GM21423 (cell line): ENCODE measurements at regions not wholly inside any gene's neighbourhood (a gene's known extent, or its start where the extent isn't known, plus 50 kb on each side); places are given as distances from the start of the nearest gene placed in this dataset.
"Not testable (repeated sequence)": the region's sequence is repeated elsewhere in the genome, so short reads cannot be mapped to it uniquely, and the experiment has no call there.

ENCODE experiments used
- ATAC-seq: cut with Tn5 transposase; IDR thresholded peaks from one replicate; pipeline ENCODE4 v1.9.1; 2021; ENCODE audit warnings: mild to moderate bottlenecking, moderate library complexity; ENCODE audit not compliant: unreplicated experiment

DNA sequence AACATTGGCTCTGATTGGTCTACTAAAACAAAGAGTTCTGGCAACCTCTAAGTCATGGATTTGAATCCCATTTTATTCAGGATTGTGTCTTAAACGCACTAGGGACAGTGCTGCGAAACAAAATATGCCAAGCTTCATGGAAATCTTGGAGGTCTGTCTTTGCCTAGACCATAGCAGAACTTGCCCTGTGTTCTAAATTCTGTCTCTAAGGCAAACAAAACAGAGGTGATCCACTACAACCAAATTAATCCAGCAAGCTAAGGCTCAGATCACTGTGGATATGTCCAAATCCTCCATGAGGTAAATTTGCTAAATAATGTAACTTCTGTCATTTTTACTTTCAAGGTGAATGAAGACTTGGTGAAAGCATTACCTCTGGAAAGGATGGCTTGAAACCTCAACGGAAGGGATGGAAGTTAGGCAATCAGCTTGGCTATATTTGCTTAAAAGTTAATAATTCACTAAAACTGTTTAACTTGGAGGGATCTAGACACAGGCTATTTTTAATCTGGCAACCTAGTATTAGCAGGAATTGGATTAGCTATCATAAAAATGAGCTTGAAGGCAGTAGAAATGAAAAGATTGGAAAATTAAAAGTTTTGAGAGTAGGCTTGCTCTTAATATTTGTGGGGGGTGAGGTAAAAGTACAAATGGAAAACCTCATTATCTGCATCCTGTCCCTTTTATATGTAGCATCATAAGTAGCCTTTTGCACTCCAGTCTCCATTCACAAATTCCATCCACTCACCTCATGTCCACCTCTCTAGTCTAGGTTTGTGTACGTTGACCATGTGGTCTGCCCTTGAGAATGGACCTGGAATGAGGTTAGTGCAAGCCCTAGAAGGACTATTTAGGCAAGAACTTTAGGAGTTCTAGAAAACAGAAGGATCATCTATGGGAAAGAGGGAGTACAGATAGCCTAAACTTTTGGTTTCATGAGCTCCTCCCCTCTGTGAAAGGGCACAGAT lies 176.2 kb downstream of the SMC2 start:
- ATAC-seq = no peak

DNA sequence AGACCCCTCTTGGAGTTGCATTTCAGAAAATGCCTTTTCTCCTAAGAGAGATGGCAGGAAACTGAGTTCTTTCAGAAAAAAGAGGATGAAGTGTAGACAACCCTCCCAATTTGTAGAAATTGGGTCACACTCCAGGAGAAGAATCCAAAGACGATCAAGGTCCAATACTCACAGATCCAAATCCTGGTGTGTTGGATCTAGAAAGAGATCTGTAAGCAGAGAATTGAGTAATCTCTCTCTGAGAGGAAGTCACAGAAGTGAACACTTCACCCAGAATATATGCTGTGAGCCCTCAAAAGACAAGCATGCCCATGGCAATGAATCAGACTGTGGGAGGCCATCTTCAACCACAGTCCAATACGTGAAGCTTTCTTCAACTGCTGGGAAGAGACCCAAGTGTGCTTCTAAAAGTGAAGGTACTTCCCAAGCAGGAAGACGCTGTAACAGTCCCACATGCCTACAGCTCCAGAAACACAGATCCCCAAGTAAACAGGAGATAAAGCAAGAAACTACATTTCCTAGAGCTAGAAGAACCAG lies 182.7 kb downstream of the SMC2 start:
- ATAC-seq = no peak

DNA sequence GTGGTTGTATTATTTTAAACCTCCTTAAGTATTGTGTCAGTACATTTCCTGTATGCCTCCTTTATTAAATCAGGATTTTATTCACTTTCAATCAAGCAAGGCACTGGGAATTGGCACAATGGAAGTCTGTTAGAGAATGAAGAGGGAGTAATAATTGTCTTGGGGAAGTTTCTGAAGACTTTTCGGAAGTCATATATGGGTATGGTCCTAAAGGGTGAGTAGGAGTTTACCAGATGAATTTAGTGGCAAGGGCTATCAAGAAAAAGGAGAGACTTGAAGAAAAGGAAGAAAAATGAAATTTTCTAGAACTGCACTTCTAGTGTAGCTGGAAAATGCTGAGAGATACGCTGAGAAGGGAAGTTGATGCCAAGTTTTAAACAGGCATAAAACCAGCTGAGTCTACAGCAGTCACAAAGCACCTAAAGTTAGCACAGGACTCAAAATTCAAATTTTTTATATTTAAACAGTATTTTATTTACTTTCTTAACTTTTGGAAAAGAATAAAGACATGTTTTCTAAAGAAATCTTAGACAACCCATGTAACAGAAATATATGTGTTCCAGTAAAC lies 184.9 kb downstream of the SMC2 start:
- ATAC-seq = no peak

DNA sequence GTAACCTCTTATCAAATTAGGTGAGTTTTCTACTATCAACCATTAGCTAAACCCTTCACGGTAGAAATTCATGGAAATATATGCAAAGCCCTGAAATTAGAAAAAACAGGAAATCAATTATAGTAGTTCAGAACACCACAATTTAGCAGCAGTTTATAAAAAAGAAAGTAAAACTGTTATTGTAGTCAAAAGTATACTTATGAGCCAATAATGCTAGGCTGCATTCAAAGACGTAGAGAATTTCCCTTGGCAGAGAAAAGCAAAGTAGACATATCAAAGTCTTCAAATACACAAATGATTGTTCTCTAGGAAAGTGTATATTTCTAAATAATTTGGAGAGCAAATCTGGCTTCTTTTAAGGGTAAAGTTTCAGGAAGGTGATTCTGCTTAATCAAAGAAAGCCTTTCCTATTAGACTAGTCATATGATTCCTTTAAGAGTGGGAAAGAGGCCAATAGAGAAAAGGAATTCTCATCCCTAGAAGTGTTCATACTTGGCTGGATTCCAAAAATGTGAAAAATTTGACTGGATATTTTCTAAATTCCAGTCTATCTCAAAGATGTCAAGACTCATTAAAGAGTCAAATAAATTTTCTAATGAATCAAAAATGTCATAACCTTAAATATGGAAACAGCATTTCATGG lies 185.5 kb downstream of the SMC2 start:
- ATAC-seq = no peak

DNA sequence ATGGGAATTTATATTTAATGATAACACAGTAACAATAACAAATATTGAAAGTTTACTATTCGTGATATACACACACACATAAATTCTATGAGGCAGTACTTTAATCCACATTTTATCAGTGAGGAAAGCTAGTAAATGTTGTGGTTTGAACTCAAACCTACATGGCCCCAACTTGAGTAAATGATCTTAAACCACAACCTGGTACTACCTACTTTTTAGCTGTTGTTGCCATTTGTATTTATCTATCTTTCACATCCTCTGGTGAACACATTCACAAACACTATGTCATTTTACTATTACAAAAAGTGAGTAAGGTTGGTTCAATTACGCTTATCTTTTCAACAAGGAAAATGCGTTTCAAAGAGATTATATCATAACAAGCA lies 186.1 kb downstream of the SMC2 start:
- ATAC-seq = no peak

DNA sequence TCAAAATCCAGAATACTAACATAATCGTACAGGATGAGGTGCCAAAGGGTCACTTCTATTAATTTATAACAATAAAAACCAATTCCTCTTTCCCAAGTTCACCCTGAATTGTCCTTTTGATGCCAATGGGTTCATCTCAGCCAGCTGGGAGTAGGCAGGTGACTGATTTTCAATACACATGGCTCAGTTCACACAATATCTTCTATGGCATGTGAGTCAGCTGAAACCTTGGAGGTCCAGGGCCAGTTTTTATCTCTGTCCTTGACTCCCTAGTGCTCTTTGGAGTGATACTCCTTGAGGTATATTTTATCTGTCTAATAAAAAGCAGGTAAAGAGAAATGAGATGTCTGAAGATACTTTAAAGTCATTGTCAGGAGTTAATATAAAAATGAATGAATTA lies 186.6 kb downstream of the SMC2 start:
- no peak for ATAC-seq

DNA sequence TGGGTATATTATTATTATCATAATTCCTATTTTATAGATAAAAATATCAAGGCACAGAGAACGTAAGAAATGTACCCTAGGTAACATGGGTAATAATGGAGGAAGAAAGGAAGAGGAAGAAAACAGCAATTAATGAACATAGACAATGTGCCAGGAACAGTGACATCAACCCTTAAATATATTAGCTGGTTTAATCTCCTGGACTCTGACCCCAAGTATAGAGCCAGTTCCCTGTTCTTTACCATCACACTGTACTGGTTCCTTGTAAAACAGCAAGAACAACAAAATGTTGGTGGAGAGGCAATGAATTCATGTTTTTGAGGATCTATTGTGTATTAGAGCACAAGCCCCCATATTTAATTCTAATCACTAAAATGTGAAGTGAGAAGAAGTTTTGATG lies 192.1 kb downstream of the SMC2 start:
- ATAC-seq = no peak

DNA sequence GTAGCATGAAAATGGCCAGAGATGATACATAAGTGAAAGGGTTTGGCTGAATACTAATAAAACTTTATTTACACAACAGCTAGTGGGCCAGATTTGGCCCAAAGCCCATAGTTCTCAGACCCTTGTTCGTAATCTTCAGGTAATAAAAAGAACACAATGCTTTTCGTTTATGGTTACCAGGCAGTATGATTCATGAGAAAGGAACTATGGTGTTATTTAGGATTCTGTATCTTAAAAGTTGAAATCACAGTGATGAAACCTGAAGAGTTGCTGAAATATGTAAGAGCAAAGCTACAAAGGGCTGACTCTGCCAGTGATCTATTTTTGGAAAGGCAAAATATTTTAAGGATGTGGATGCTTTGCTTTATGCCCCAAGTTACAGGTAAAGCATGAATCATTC lies 192.7 kb downstream of the SMC2 start:
- ATAC-seq = no peak

DNA sequence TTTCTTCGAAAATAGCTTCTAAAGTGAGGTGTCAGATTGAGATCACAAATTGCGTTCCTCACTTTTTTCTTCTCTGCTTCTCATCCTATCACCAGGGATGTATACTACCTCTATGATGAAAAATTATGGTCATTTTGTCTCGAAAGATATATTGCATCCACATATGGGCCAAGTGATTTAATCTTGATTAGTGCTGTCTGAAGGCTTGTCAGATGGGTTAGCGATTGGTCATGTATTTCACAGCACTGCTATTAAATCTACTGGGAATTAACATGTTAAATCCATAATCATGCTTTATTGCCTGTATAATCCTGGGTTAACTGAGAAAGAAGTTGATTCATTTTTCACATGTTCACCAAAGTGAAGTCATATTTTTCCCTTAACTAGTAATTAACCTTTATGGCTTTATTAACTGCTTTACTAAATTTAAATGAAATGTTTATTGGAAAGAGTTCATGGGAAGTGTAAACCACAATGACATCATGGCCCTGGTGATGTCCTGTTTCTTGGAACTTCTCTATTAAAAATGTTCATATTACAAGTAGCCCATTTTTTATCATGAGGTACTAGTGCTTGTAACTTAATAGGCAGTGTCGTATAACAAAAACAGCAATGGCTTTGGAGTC lies 193.3 kb downstream of the SMC2 start:
- no peak for ATAC-seq

DNA sequence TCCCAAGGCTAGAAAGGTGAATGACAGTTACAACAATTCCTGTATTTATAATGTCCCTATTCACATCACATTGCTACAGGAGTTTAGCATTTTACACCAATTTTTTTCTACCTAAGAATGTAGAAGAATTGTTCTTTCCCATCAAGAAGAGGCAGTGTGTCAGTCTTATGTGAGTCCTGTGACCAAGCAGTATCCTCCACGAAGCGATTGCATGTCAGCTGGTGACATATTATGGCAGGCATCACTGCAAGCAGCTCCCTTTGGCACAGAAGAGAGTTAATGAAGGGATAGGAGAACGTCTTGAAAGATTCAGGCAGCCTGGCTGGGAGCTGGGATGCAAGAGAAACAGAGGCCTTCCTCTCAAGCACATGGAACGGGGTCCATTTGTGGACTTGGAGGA lies 199.8 kb downstream of the SMC2 start:
- ATAC-seq = no peak

DNA sequence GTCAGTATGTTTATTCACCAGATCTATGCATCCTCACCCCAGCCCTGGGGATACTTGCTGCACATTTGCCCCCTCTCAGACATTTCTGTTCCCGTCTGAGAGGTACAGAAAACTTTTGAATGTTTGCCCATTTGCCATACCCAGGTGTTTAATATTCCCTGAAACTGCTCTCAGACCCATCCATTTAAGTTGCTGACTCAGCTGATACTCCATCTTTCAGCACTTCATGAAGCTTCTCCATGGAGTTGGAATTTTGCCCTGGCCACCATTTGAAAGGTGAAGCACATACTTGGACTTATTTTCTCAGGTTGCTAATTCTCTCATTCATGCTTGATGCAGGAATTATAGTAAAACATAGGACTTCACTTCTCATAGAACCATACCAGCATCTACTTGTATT lies 203.9 kb upstream of the OR13F1 start:
- no peak for ATAC-seq

DNA sequence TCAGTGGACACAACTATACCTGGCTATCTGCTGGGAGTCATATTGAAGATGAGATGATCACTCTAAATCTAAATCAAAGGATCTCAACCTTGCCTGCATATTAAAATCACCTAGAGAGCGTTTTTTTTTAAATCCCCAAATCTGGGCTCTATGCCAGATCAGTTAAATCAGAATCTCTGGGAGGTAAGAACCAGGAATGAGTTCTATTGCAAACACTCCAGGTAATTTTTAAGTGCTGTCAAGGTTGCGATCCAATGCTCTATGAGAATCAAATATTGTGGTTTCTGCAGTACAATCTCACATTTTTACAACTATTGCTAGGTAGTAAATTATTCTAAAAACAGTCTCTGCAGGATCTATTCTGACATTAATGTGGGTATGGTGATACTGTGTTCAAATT lies 202.3 kb upstream of the OR13F1 start:
- ATAC-seq = no peak

DNA sequence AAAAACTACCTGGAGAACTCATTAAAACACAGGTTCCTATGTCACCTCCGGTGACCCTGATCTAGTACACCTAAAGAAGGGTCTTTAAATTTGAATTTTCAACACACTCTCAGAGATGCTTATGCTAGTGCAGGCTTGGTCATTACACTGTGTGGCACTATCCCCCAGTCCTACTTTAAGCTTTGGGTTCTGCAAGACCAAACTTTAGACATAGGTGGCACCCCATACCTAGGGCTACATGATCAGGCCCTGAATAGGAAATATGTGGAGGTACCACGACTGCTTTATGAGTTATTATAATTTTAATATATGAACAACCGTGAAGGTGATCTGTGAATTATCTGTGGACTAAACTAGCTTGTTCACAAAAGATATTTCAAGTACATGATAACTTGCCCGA lies 201.3 kb upstream of the OR13F1 start:
- no peak for ATAC-seq

DNA sequence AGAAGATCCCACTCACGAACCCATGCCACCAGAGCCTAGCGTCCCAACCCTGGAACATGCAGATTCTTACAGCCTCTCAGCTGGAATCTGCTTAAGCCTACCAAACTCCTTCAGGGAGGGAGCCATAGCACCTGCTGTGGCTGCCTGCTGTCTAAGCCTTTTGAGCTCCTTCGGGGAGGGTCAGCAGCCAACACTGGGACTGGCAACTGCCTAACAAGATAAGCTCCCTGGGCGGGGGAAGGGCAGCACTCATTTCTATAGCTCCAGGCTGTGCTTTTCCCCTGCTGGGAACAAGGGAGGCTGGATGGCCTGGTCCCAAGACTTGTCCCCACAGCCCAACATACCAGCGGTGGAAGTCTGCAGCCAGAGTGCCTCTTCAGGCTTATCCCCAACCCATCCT lies 199.1 kb upstream of the OR13F1 start:
- ATAC-seq = no peak

DNA sequence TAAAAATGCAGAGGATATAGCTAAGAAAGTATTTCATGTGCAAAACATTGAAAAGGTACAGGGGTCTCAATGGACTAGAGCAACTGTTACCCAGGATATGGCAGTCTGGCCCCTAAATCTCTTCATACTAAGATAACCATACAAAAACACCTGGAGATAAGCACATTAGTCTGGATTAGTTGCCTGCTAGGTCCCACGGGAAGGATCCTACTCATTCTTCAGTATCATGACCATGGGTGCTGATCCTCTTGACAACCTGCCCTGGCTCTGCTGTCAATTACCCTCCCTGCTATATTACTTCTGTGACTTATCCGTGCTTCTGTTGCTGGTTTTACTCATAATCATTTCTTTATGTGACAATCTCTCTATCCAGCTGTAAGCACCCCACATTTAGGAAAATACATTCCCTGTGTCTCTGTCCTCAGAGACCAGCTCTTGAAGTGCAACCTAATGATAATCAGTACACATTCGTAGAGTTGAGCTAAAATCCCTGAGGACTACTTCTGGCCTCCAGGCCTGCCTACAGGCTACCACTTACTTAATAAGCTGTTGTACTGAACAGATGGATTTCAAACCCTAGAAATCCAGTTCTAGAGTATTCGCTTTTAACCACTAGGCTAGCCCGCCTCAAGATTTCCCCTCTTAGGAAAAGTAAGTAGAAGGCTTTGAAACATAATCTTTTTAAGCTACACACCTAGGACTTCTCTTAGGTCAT lies 190.5 kb upstream of the OR13F1 start:
- no peak for ATAC-seq

DNA sequence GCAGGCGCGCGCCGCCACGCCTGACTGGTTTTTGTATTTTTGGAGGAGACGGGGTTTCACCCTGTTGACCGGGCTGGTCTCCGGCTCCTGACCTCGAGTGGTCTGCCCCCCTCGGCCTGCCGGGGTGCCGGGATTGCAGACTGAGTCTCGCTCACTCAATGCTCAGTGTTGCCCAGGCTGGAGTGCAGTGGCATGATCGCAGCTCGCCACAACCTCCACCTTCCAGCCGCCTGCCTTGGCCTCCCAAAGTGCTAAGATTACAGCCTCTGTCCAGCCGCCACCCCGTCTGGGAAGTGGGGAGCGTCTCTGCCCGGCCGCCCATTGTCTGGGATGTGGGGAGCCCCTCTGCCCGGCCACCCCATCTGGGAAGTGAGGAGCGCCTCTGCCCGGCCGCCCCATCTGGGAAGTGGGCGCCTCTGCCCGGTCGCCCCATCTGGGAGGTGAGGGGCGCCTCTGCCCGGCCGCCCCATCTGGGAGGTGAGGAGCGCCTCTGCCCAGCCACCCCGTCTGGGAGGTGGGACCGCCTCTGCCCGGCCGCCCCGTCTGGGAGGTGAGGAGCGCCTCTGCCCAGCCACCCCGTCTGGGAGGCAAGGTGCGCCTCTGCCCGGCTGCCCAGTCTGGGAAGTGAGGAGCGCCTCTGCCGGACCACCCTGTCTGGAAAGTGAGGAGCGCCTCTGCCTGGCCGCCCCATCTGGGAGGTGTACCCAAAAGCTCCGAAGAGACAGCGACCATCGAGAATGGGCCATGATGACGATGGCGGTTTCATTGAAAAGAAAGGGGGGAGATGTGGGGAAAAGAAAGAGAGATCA lies 187.7 kb upstream of the OR13F1 start:
- not testable (repeated sequence) for ATAC-seq

DNA sequence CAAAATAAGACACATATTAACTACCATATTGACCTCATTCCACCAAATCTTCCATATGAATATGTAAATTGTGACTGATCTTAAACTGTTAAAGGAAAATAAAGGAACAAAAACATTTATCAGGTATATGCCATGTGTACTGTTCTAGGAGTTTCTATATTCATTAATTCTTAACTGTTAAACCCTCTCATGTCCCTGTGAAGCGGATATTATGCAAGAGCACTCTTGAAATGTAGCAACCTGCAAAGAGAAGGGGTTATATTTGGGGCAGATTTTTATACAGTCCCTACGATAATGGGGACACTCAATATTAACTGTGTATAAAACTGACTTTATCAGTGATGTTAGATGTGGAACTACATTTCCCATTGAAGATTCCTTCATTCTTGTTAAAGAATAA lies 184.9 kb upstream of the OR13F1 start:
- no peak for ATAC-seq

DNA sequence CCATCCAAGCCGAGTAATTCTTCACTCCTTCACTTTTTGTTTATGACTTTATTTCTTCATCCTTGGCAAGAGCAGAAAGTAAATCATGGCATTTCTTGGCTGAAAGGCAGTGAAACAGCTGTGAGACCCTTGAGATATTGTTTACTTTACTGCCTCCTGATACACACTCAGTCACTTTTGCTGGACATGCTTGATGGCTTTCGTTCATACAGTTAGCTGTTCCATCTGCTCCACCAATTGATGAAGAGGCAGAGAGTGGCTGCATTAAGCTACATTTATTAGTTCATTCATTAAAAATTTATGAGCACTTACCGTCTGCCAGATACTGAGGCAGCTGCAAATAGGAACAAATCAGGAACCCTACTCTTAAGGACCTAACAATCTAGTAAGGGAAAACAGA lies 184.4 kb upstream of the OR13F1 start:
- no peak for ATAC-seq

DNA sequence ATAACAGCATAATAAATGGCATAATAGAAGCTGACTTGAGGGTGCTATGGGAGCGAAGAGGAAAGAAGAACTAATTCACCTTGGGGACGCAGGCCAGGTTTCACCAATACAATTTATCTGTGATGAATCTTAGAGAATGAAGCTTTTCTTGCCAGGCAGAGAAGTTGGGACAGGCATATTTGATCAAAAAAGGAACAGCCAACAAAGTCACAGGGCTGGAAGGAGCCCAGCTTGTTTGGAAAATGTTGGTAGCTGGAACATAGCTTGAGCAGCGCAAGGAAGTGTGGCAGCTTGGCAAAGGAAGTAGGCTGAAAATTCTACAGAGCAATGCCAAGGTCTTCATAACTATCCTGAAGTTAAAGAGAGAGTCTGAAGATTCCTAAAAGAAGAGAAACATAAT lies 181.5 kb upstream of the OR13F1 start:
- no peak for ATAC-seq
